ENCODE measurements at regions not wholly inside any gene's neighbourhood (a gene's known extent, or its start where the extent isn't known, plus 50 kb on each side); places are given as distances from the start of the nearest gene placed in this dataset.

GRCh38 chr21:43321611-43322010 is 105.3 kb downstream of the SIK1 start:
- Histone ChIP-seq H3K9me2 (ENCODE audit: insufficient read depth) (no peaks in the 10 kb centered on the region), H4K20me1 (ENCODE audit: insufficient read depth) (no peaks in the 10 kb centered on the region), H3K9me3 (ENCODE audit: control insufficient read depth in 1 of 2, insufficient read depth in 1 of 2, low read depth in 1 of 2, low read length in 2 of 2) (peaks cover 0 to 6% of the 10 kb centered on the region in 2 experiments; a peak in 1 of 4 replicates), H3K36me3 (ENCODE audit: control insufficient read depth in 1 of 2, insufficient read depth in 2 of 2, low read length in 2 of 2) (no peaks in the 10 kb centered on the region), H3K27ac (ENCODE audit: low read depth, low read length) (no peak overlapping the region), H3K4me1 (ENCODE audit: control insufficient read depth in 1 of 2, insufficient read depth in 2 of 2, low read length in 2 of 2) (no peaks in the 10 kb centered on the region), H3K9ac (ENCODE audit: low read length) (no peak overlapping the region), H3K27me3 (ENCODE audit: insufficient read depth, low read length) (no peaks in the 10 kb centered on the region), H3K79me2 (ENCODE audit: insufficient read depth, low read length) (no peaks in the 10 kb centered on the region), H3K4me3 (replicated peaks in 1 of 2; ENCODE audit: low read depth in 1 of 2, low read length in 2 of 2) (no peak overlapping the region), H2AFZ (ENCODE audit: low read depth, low read length, poor library complexity, severe bottlenecking) (no peak overlapping the region), H3K4me2 (ENCODE audit: low read length) (no peak overlapping the region)
- ATAC-seq (no peak), DNase-seq (ENCODE audit: low read depth, low spot score) (no peak)
- intact Hi-C loops (cut with micrococcal nuclease): no loop called here
- ChIA-PET RAD21 (ENCODE audit: low non-redundant PET in 1 of 2, low total read pairs in 2 of 2, uncharacterized antibody in 2 of 2, unreplicated experiment in 2 of 2) (no interaction called here), CTCF (no interaction called here), POLR2A (no interaction called here)
- TF ChIP-seq CEBPB (IDR thresholded peaks at IDR 0.05; ENCODE audit: low read depth) (no peak), REST (IDR thresholded peaks at IDR 0.05; ENCODE audit: low read depth) (no peak), EZH2phosphoT487 (IDR thresholded peaks at IDR 0.05; ENCODE audit: borderline replicate concordance) (no peak), ZNF274 (IDR thresholded peaks at IDR 0.05; ENCODE audit: low read depth, low read length) (no peak), ELF1 (IDR thresholded peaks at IDR 0.05; ENCODE audit: borderline replicate concordance, low read depth) (no peak), FOSL1 (IDR thresholded peaks at IDR 0.05; ENCODE audit: low read depth) (no peak), POLR2AphosphoS5 (IDR thresholded peaks at IDR 0.05; ENCODE audit: low read depth, low read length) (no peak)
- BruUV-seq (replicated peaks): no TSS peak

- no peak overlapping the region for H3K9ac ChIP-seq (ENCODE audit: low read length)
- CTCF ChIA-PET: no interaction called here
- no peaks in the 10 kb centered on the region for H4K20me1 ChIP-seq (ENCODE audit: insufficient read depth)
- H3K9me2 ChIP-seq (ENCODE audit: insufficient read depth): no peaks in the 10 kb centered on the region
- POLR2A ChIA-PET: no interaction called here
- H3K27me3 ChIP-seq (ENCODE audit: insufficient read depth, low read length): no peaks in the 10 kb centered on the region
- no peak overlapping the region for H3K4me2 ChIP-seq (ENCODE audit: low read length)
- ATAC-seq (no peak), DNase-seq (ENCODE audit: low read depth, low spot score) (no peak)
- no peaks in the 10 kb centered on the region for H3K36me3 ChIP-seq (ENCODE audit: control insufficient read depth in 1 of 2, insufficient read depth in 2 of 2, low read length in 2 of 2)
- no peak for TF ChIP-seq EZH2phosphoT487 (IDR thresholded peaks at IDR 0.05; ENCODE audit: borderline replicate concordance)
- no peak for TF ChIP-seq POLR2AphosphoS5 (IDR thresholded peaks at IDR 0.05; ENCODE audit: low read depth, low read length)
- no peak for TF ChIP-seq CBX3 (IDR thresholded peaks at IDR 0.05; ENCODE audit: low read depth)
- no peak for TF ChIP-seq SRF (IDR thresholded peaks at IDR 0.05; ENCODE audit: low read depth)
- TF ChIP-seq ELF1 (IDR thresholded peaks at IDR 0.05; ENCODE audit: borderline replicate concordance, low read depth): no peak
- no peak for TF ChIP-seq YY1 (IDR thresholded peaks at IDR 0.05; ENCODE audit: extremely low read depth, insufficient replicate concordance, low read depth, low read length)
- TF ChIP-seq FOSL1 (IDR thresholded peaks at IDR 0.05; ENCODE audit: low read depth): no peak
- TF ChIP-seq ZFX (IDR thresholded peaks at IDR 0.05): no peak
- no peak for TF ChIP-seq RAD21 (IDR thresholded peaks at IDR 0.05; ENCODE audit: low read depth)
- no peak for TF ChIP-seq EGR1 (IDR thresholded peaks at IDR 0.05; ENCODE audit: low read depth)
- no peak for TF ChIP-seq MAX (IDR thresholded peaks at IDR 0.05)
- TF ChIP-seq JUND (IDR thresholded peaks at IDR 0.05): no peak
- H3K79me2 ChIP-seq (ENCODE audit: insufficient read depth, low read length): no peaks in the 10 kb centered on the region
- H2AFZ ChIP-seq (ENCODE audit: low read depth, low read length, poor library complexity, severe bottlenecking): no peak overlapping the region
- no TSS peak for BruUV-seq (replicated peaks)
- intact Hi-C loops (cut with micrococcal nuclease): no loop called here
- no peak overlapping the region for H3K27ac ChIP-seq (ENCODE audit: low read depth, low read length)
- H3K9me3 ChIP-seq (ENCODE audit: control insufficient read depth in 1 of 2, insufficient read depth in 1 of 2, low read depth in 1 of 2, low read length in 2 of 2): peaks cover 0 to 6% of the 10 kb centered on the region in 2 experiments; a peak in 1 of 4 replicates
- H3K4me1 ChIP-seq (ENCODE audit: control insufficient read depth in 1 of 2, insufficient read depth in 2 of 2, low read length in 2 of 2): no peaks in the 10 kb centered on the region
- no peak overlapping the region for H3K4me3 ChIP-seq (replicated peaks in 1 of 2; ENCODE audit: low read depth in 1 of 2, low read length in 2 of 2)
- RAD21 ChIA-PET (ENCODE audit: low non-redundant PET in 1 of 2, low total read pairs in 2 of 2, uncharacterized antibody in 2 of 2, unreplicated experiment in 2 of 2): no interaction called here
Observed at GRCh38 chr21:43321111-43321510, 105.8 kb downstream of the SIK1 start.

Measured in HCT116 (cell line).